OCI-LY3 (cell line): ENCODE measurements at regions not wholly inside any gene's neighbourhood (a gene's known extent, or its start where the extent isn't known, plus 50 kb on each side); places are given as distances from the start of the nearest gene placed in this dataset.

Experiments used
- H2AFZ ChIP-seq: fragments of 200-600, 300-600 bp; shearing (Covaris generic); 2 replicates; pipeline ENCODE4 v1.6.0; 2014; ENCODE audit warnings: antibody characterized with exemption, low read depth, low read length
- H3K27ac ChIP-seq: fragments of 200-600, 300-600 bp; sonication (generic); 2 replicates; pipeline ENCODE4 v1.5.1; 2014; ENCODE audit warnings: mild to moderate bottlenecking, low read length, moderate library complexity, mixed read lengths
- H3K27me3 ChIP-seq: fragments of 200-600, 300-600 bp; sonication (generic); 2 replicates; pipeline ENCODE4 v1.6.1; 2014; ENCODE audit warnings: low read depth, low read length, mixed read lengths
- H3K36me3 ChIP-seq: fragments of 200-600, 300-600 bp; sonication (generic); replicated peaks from 2 replicates; pipeline ENCODE3; 2014; ENCODE audit warnings: low read depth, low read length, mixed read lengths
- H3K4me1 ChIP-seq: fragments of 300-600, 200-600 bp; sonication (generic); 2 replicates; pipeline ENCODE4 v1.6.1; 2014; ENCODE audit warnings: low read length, mixed read lengths
- H3K4me2 ChIP-seq: fragments of 200-600, 300-600 bp; sonication (generic); 2 replicates; pipeline ENCODE4 v1.6.1; 2014; ENCODE audit warnings: low read length, mixed read lengths
- H3K4me3 ChIP-seq: fragments of 300-600, 200-600 bp; sonication (generic); 2 replicates; pipeline ENCODE4 v1.5.1; 2014; ENCODE audit warnings: antibody characterized with exemption, mild to moderate bottlenecking, low read length, moderate library complexity
- H3K79me2 ChIP-seq: fragments of 300-600, 200-600 bp; shearing (Covaris generic); 2 replicates; pipeline ENCODE4 v1.6.1; 2014; ENCODE audit warnings: mild to moderate bottlenecking, low read length, mixed read lengths
- H3K9ac ChIP-seq: fragments of 300-600, 200-600 bp; shearing (Covaris generic); 2 replicates; pipeline ENCODE4 v1.6.0; 2014; ENCODE audit warnings: mild to moderate bottlenecking, low read length, moderate library complexity
- H3K9me3 ChIP-seq: fragments of 200-600, 300-600 bp; shearing (Covaris generic); 2 replicates; pipeline ENCODE4 v1.6.1; 2014; ENCODE audit warnings: low read length, mixed read lengths; ENCODE audit not compliant: insufficient read depth
- H4K20me1 ChIP-seq: fragments of 200-600, 300-600 bp; sonication (generic); 2 replicates; pipeline ENCODE4 v1.6.1; 2016; ENCODE audit warnings: low read length, mixed read lengths; ENCODE audit not compliant: insufficient read depth
- CTCF ChIP-seq: fragments of 200-600, 300-600 bp; sonication (generic); IDR thresholded peaks from 2 replicates; pipeline ENCODE4 v1.5.1; 2014; ENCODE audit warnings: antibody characterized with exemption, low read length, low read depth
- EZH2phosphoT487 ChIP-seq: fragments of 200-600 bp; shearing (Covaris generic); IDR thresholded peaks from 2 replicates; pipeline ENCODE4 v1.6.1; 2018; ENCODE audit warnings: antibody characterized with exemption, mixed run types, low read depth

GRCh38 chr10:90674928-90675327 lies 182.9 kb downstream of the HTR7 start:
- TF ChIP-seq EZH2phosphoT487 (no peak), CTCF (no peak)
- H3K4me3 ChIP-seq, result no peak overlapping the region

GRCh38 chr10:90675621-90676020 lies 182.2 kb downstream of the HTR7 start:
- Histone ChIP-seq H3K36me3 (no peaks in the 10 kb centered on the region), H3K27me3 (peaks cover 3% of the 10 kb centered on the region; the same call in 1 of the 2 replicates), H3K9ac (no peak overlapping the region), H3K4me3 (no peak overlapping the region), H3K9me3 (no peaks in the 10 kb centered on the region), H2AFZ (no peak overlapping the region), H3K79me2 (no peaks in the 10 kb centered on the region), H4K20me1 (no peaks in the 10 kb centered on the region), H3K4me1 (no peaks in the 10 kb centered on the region), H3K27ac (no peak overlapping the region), H3K4me2 (no peak overlapping the region)
- TF ChIP-seq EZH2phosphoT487 (no peak), CTCF (no peak)

More at GRCh38 chr10:90674928-90675327, 182.9 kb downstream of the HTR7 start:
- H3K9me3 ChIP-seq, result no peaks in the 10 kb centered on the region
- no peak overlapping the region for H3K27ac ChIP-seq
- H3K9ac ChIP-seq, result no peak overlapping the region
- peaks cover 3% of the 10 kb centered on the region; the same call in 1 of the 2 replicates for H3K27me3 ChIP-seq
- no peaks in the 10 kb centered on the region for H3K79me2 ChIP-seq
- H2AFZ ChIP-seq, result no peak overlapping the region
- no peaks in the 10 kb centered on the region for H4K20me1 ChIP-seq
- no peaks in the 10 kb centered on the region for H3K4me1 ChIP-seq
- H3K4me2 ChIP-seq, result no peak overlapping the region
- no peaks in the 10 kb centered on the region for H3K36me3 ChIP-seq
